SU-DHL-6 (cell line): ENCODE measurements at regions not wholly inside any gene's neighbourhood (a gene's known extent, or its start where the extent isn't known, plus 50 kb on each side); places are given as distances from the start of the nearest gene placed in this dataset.

Source experiments
- H2AFZ ChIP-seq: fragments of 200-600 bp; sonication (generic); 2 replicates; pipeline ENCODE4 v1.6.1; 2014; ENCODE audit warnings: low read depth, mild to moderate bottlenecking, moderate library complexity, mixed read lengths, antibody characterized with exemption, low read length; ENCODE audit not compliant: severe bottlenecking
- H3F3A ChIP-seq: fragments of 200-600 bp; shearing (Covaris generic); 2 replicates; pipeline ENCODE4 v1.6.0; 2016; ENCODE audit warnings: antibody characterized with exemption, mild to moderate bottlenecking; ENCODE audit not compliant: insufficient read depth
- H3K27ac ChIP-seq: fragments of 200-600 bp; sonication (generic); 2 replicates; pipeline ENCODE4 v1.5.1; 2016; ENCODE audit warnings: low read depth, mild to moderate bottlenecking, low read length, moderate library complexity, mixed read lengths
- H3K27me3 ChIP-seq: fragments of 200-600 bp; sonication (generic), shearing (Covaris generic); 2 replicates; pipeline ENCODE4 v1.6.0; 2014; ENCODE audit warnings: mild to moderate bottlenecking, low read length
- H3K36me3 ChIP-seq: fragments of 200-600 bp; sonication (generic); 2 replicates; pipeline ENCODE4 v1.6.1; 2014; ENCODE audit warnings: mild to moderate bottlenecking, low read length, mixed read lengths
- H3K4me2 ChIP-seq: fragments of 300-600, 200-600 bp; shearing (Covaris generic), sonication (generic); 2 replicates; pipeline ENCODE4 v1.6.0; 2014; ENCODE audit warnings: low read length, low read depth, mild to moderate bottlenecking; ENCODE audit not compliant: poor library complexity, severe bottlenecking
- H3K4me3 ChIP-seq: fragments of 200-600 bp; sonication (generic); 2 replicates; pipeline ENCODE4 v1.5.1; 2014; ENCODE audit warnings: antibody characterized with exemption, low read length, mild to moderate bottlenecking, mixed read lengths; ENCODE audit not compliant: insufficient read depth, poor library complexity, severe bottlenecking
- H3K79me2 ChIP-seq: fragments of 200-600 bp; sonication (generic); 2 replicates; pipeline ENCODE4 v1.6.1; 2014; ENCODE audit warnings: mild to moderate bottlenecking, low read length, moderate library complexity; ENCODE audit not compliant: insufficient read depth
- H3K9ac ChIP-seq: fragments of 200-600 bp; sonication (generic); 2 replicates; pipeline ENCODE4 v1.7.0; 2014; ENCODE audit warnings: mild to moderate bottlenecking, low read length
- H3K9me2 ChIP-seq: fragments of 200-600 bp; sonication (generic); replicated peaks from 2 replicates; pipeline ENCODE4 v1.6.1; 2014; ENCODE audit warnings: low read length; ENCODE audit not compliant: insufficient read depth
- H3K9me3 ChIP-seq: fragments of 200-600 bp; sonication (generic); 2 replicates; pipeline ENCODE4 v1.6.1; 2014; ENCODE audit warnings: low read length, mixed read lengths; ENCODE audit not compliant: insufficient read depth
- H4K20me1 ChIP-seq: fragments of 200-600 bp; sonication (generic); 2 replicates; pipeline ENCODE4 v1.6.1; 2014; ENCODE audit warnings: low read depth, mild to moderate bottlenecking, antibody characterized with exemption, low read length, moderate library complexity, mixed read lengths
- CTCF ChIP-seq: fragments of 200-600 bp; sonication (generic); IDR thresholded peaks from one replicate; pipeline ENCODE4 v1.5.1; 2017; ENCODE audit warnings: antibody characterized with exemption, mild to moderate bottlenecking, low read length, moderate library complexity; ENCODE audit not compliant: insufficient read depth, poor library complexity, severe bottlenecking
- EZH2phosphoT487 ChIP-seq: fragments of 200-600 bp; sonication (generic), shearing (Covaris generic); conservative IDR thresholded peaks from 2 replicates; pipeline ENCODE4 v1.6.1; 2018; ENCODE audit warnings: mild to moderate bottlenecking, antibody characterized with exemption, low read length, moderate library complexity, mixed read lengths

DNA sequence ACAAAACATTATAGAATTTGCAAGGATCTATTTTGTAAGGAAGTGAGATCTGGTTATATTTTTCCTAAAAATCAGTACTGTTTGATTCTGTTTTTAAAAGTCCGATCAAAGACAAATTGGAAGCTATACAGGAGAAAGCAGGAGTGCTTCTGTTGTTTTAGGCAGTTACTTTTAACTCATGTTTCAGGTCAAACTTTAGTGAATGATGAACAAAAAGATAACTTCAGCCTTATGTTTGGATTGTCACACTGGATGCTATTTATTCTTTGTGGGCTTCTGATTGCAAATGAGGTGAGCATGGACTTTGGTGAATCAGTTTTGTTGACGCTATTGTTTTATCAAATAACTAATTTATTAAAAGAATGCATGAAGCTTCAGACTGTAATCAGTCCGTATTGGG is 228.7 kb upstream of the SLC35B3 start:
- Histone ChIP-seq H3K9me3 (no peaks in the 10 kb centered on the region), H3K36me3 (no peaks in the 10 kb centered on the region), H3K27ac (no peak overlapping the region), H3K4me3 (no peak overlapping the region), H3F3A (no peaks in the 10 kb centered on the region), H4K20me1 (no peaks in the 10 kb centered on the region), H3K27me3 (no peaks in the 10 kb centered on the region), H3K4me2 (no peak overlapping the region), H3K9me2 (no peaks in the 10 kb centered on the region), H2AFZ (no peak overlapping the region), H3K79me2 (no peaks in the 10 kb centered on the region), H3K9ac (no peak overlapping the region)
- TF ChIP-seq EZH2phosphoT487 (no peak), CTCF (no peak)

DNA sequence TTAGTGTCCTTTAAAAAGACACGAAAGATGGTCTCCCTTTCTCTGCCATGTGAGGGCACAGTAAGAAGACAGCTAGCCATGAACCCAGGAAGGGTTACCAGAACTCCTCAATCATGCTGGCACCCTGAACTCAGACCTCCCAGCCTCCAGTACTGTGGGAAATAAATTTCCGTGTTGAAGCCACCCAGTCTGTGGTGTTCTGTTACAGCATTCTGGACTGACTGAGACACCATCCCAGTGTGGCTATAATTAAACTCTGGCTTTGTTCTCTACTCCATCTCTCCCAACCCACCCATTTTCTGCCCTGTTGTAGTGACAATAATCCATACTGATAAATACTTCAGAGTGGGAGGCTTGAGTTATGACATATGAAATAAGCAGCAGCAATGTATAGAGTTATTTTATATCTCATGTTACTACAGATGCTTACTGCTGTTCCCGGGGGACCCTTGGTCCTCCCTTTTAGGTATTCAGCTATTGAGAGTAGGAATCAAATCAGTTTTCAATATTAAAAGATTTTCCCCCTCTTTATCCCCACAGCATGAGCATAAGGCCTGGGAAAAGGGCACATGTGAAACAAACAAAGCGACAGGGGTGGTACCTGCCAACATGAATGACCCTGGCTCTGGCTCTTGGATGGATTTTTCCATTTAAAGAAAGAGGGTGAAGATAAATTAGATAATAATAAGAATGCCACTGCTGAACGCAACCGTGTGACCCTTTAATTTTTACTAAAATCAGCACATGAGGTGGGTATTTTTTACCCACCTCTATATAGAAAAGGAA is 224.3 kb upstream of the SLC35B3 start:
- no peak overlapping the region for H2AFZ ChIP-seq
- TF ChIP-seq CTCF (no peak), EZH2phosphoT487 (no peak)
- H3K4me2 ChIP-seq = no peak overlapping the region
- H3K27ac ChIP-seq = no peak overlapping the region
- 0 out of 2 replicates have a peak, but pooled peaks cover 4% of the 10 kb centered on the region for H3K27me3 ChIP-seq
- H3K9me3 ChIP-seq = no peaks in the 10 kb centered on the region
- no peak overlapping the region for H3K9ac ChIP-seq
- H3F3A ChIP-seq = no peaks in the 10 kb centered on the region
- no peaks in the 10 kb centered on the region for H4K20me1 ChIP-seq
- H3K36me3 ChIP-seq = no peaks in the 10 kb centered on the region
- no peaks in the 10 kb centered on the region for H3K9me2 ChIP-seq
- H3K79me2 ChIP-seq = no peaks in the 10 kb centered on the region
- H3K4me3 ChIP-seq = no peak overlapping the region

GRCh38 chr6:8658416-8658815 is 223.1 kb upstream of the SLC35B3 start:
- Histone ChIP-seq H3K4me3 (no peak overlapping the region), H2AFZ (no peak overlapping the region), H4K20me1 (no peaks in the 10 kb centered on the region), H3K4me2 (no peak overlapping the region), H3F3A (no peaks in the 10 kb centered on the region), H3K79me2 (no peaks in the 10 kb centered on the region), H3K9me2 (no peaks in the 10 kb centered on the region), H3K9ac (no peak overlapping the region), H3K9me3 (no peaks in the 10 kb centered on the region), H3K36me3 (no peaks in the 10 kb centered on the region), H3K27ac (no peak overlapping the region), H3K27me3 (0 out of 2 replicates have a peak, but pooled peaks cover 4% of the 10 kb centered on the region)
- TF ChIP-seq EZH2phosphoT487 (no peak), CTCF (no peak)
